HepG2 (cell line): ENCODE measurements at regions not wholly inside any gene's neighbourhood (a gene's known extent, or its start where the extent isn't known, plus 50 kb on each side); places are given as distances from the start of the nearest gene placed in this dataset.

ENCODE experiments used
- DNMT3B ChIP-seq: conservative IDR thresholded peaks from 2 replicates; pipeline ENCODE4 v1.6.1; 2016; ENCODE audit warnings: missing biosample characterization, control low read depth
- HNF4G ChIP-seq, 2 experiments: sonication (generic) in 1 of 2; formaldehyde crosslinking in 1 of 2; IDR thresholded peaks; 2 replicates each; pipeline versions ENCODE4 v1.4.0 to v1.6.1; 2011 to 2020; ENCODE audit warnings: borderline replicate concordance in 2 of 2, low read depth in 2 of 2, mild to moderate bottlenecking in 2 of 2, low read length in 1 of 2, missing genetic modification reagents in 1 of 2, moderate library complexity in 1 of 2
- MAFF ChIP-seq: IDR thresholded peaks from 2 replicates; pipeline ENCODE4 v1.6.1; 2011; ENCODE audit warnings: low read depth, low read length, improper control_type of control experiment
- MAX ChIP-seq: IDR thresholded peaks from 2 replicates; pipeline ENCODE4 v1.6.1; 2012; ENCODE audit warnings: inconsistent platforms
- MYNN ChIP-seq: sonication (generic); formaldehyde crosslinking; IDR thresholded peaks from 2 replicates; pipeline ENCODE4 v1.4.0; 2020; ENCODE audit warnings: mild to moderate bottlenecking, low read depth, missing genetic modification reagents
- NR3C1 ChIP-seq: sonication (generic); formaldehyde crosslinking; IDR thresholded peaks from 2 replicates; pipeline ENCODE4 v1.4.0; 2020; ENCODE audit warnings: missing genetic modification reagents
- ONECUT2 ChIP-seq: sonication (generic); formaldehyde crosslinking; IDR thresholded peaks from 2 replicates; pipeline ENCODE4 v1.4.0; 2020; ENCODE audit warnings: missing genetic modification reagents
- SIN3A ChIP-seq: IDR thresholded peaks from 2 replicates; pipeline ENCODE4 v1.6.1; 2011; ENCODE audit warnings: low read depth, mild to moderate bottlenecking, control low read depth, low read length, borderline replicate concordance
- SMC3 ChIP-seq: IDR thresholded peaks from 2 replicates; pipeline ENCODE4 v1.6.1; 2011; ENCODE audit warnings: low read length, improper control_type of control experiment
- UBTF ChIP-seq: sonication (generic); formaldehyde crosslinking; IDR thresholded peaks from 2 replicates; pipeline ENCODE4 v1.4.0; 2020; ENCODE audit warnings: mild to moderate bottlenecking, missing genetic modification reagents
- ZBTB33 ChIP-seq: sonication (generic); formaldehyde crosslinking; IDR thresholded peaks from 2 replicates; pipeline ENCODE4 v1.4.0; 2020; ENCODE audit warnings: missing genetic modification reagents
- ZFP36 ChIP-seq: fragments of 150-350 bp; IDR thresholded peaks from 2 replicates; pipeline ENCODE4 v1.6.1; 2018; ENCODE audit warnings: borderline replicate concordance, low read length, low read depth; ENCODE audit not compliant: partially characterized antibody
- ZNF253 ChIP-seq: sonication (generic); formaldehyde crosslinking; IDR thresholded peaks from 2 replicates; pipeline ENCODE4 v1.8.0; 2022; ENCODE audit warnings: mild to moderate bottlenecking, missing genetic modification reagents, borderline replicate concordance
- TF ChIP-seq, protein P1 (sequence below): sonication (generic); formaldehyde crosslinking; IDR thresholded peaks from 2 replicates; pipeline ENCODE4 v1.5.0; 2020; ENCODE audit warnings: mild to moderate bottlenecking, missing genetic modification reagents, moderate library complexity

GRCh38 chr5:104890767-104891166 lies 1328.2 kb upstream of the NUDT12 start:
- TF ChIP-seq ZFP36, result no peak
- TF ChIP-seq MYNN, result no peak
- no peak for TF ChIP-seq ONECUT2
- TF ChIP-seq SMC3, result no peak
- TF ChIP-seq DNMT3B, result no peak
- TF ChIP-seq ZNF253, result no peak
- TF ChIP-seq NR3C1 (CRISPR knock-in tag), result no peak
- no peak for TF ChIP-seq SIN3A
- TF ChIP-seq, protein P1, sequence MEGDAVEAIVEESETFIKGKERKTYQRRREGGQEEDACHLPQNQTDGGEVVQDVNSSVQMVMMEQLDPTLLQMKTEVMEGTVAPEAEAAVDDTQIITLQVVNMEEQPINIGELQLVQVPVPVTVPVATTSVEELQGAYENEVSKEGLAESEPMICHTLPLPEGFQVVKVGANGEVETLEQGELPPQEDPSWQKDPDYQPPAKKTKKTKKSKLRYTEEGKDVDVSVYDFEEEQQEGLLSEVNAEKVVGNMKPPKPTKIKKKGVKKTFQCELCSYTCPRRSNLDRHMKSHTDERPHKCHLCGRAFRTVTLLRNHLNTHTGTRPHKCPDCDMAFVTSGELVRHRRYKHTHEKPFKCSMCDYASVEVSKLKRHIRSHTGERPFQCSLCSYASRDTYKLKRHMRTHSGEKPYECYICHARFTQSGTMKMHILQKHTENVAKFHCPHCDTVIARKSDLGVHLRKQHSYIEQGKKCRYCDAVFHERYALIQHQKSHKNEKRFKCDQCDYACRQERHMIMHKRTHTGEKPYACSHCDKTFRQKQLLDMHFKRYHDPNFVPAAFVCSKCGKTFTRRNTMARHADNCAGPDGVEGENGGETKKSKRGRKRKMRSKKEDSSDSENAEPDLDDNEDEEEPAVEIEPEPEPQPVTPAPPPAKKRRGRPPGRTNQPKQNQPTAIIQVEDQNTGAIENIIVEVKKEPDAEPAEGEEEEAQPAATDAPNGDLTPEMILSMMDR, result no peak
- no peak for TF ChIP-seq ZBTB33
- TF ChIP-seq HNF4G (IDR thresholded peaks at IDR 0.05; ENCODE audit: borderline replicate concordance, low read depth, low read length), result no peak
- no peak for TF ChIP-seq HNF4G (CRISPR knock-in tag; IDR thresholded peaks at IDR 0.05; ENCODE audit: borderline replicate concordance, low read depth)
- TF ChIP-seq MAX, result no peak
- TF ChIP-seq UBTF (CRISPR knock-in tag), result no peak
- no peak for TF ChIP-seq MAFF
